Endodermal cell (in vitro differentiated cells): ENCODE measurements at regions not wholly inside any gene's neighbourhood (a gene's known extent, or its start where the extent isn't known, plus 50 kb on each side); places are given as distances from the start of the nearest gene placed in this dataset.

Experiments used
- DNase-seq: peaks from one replicate; pipeline ENCODE4 v3.0.0-alpha.2; 2017
- H3K27ac ChIP-seq: 2 replicates; pipeline ENCODE4 v1.5.1; 2013; ENCODE audit warnings: mild to moderate bottlenecking, low read depth, low read length, moderate library complexity
- H3K27me3 ChIP-seq: 2 replicates; pipeline ENCODE4 v1.6.1; 2013; ENCODE audit warnings: mild to moderate bottlenecking, low read length, moderate library complexity; ENCODE audit not compliant: insufficient read depth, control insufficient read depth, poor library complexity, severe bottlenecking
- H3K36me3 ChIP-seq: 2 replicates; pipeline ENCODE4 v1.7.0; 2013; ENCODE audit warnings: mild to moderate bottlenecking, low read length, moderate library complexity; ENCODE audit not compliant: control insufficient read depth, insufficient read depth
- H3K4me1 ChIP-seq: one replicate; pipeline ENCODE4 v1.7.0; 2013; ENCODE audit warnings: low read length; ENCODE audit not compliant: control insufficient read depth, insufficient read depth
- H3K4me3 ChIP-seq: 2 replicates; pipeline ENCODE4 v1.5.1; 2013; ENCODE audit warnings: mild to moderate bottlenecking, low read length, moderate library complexity
- H3K9ac ChIP-seq: 2 replicates; pipeline ENCODE4 v1.6.1; 2013; ENCODE audit warnings: mild to moderate bottlenecking, low read length, moderate library complexity; ENCODE audit not compliant: poor library complexity, severe bottlenecking; ENCODE audit errors: extremely low read depth
- H3K9me3 ChIP-seq: 2 replicates; pipeline ENCODE4 v1.6.1; 2013; ENCODE audit warnings: mild to moderate bottlenecking, low read length, moderate library complexity; ENCODE audit not compliant: control insufficient read depth
- H3K27ac Mint-ChIP-seq: 2 replicates; pipeline ENCODE4 v1.8.0; 2020; ENCODE audit warnings: mixed read lengths
- H3K27me3 Mint-ChIP-seq: 2 replicates; pipeline ENCODE4 v1.8.0; 2021; ENCODE audit warnings: mild to moderate bottlenecking, mixed read lengths; ENCODE audit not compliant: insufficient read depth
- H3K36me3 Mint-ChIP-seq: 2 replicates; pipeline ENCODE4 v1.8.0; 2020; ENCODE audit warnings: low read depth, mixed read lengths
- H3K4me1 Mint-ChIP-seq: 2 replicates; pipeline ENCODE4 v1.8.0; 2020; ENCODE audit warnings: mixed read lengths
- H3K4me3 Mint-ChIP-seq: 2 replicates; pipeline ENCODE4 v1.8.0; 2020; ENCODE audit warnings: mild to moderate bottlenecking, moderate library complexity, mixed read lengths
- H3K9me3 Mint-ChIP-seq: 2 replicates; pipeline ENCODE4 v1.8.0; 2020; ENCODE audit warnings: mild to moderate bottlenecking, mixed read lengths
- CTCF ChIP-seq: fragments of 200-600 bp; sonication (generic); conservative IDR thresholded peaks from 2 replicates; pipeline ENCODE4 v1.5.0; 2021; ENCODE audit warnings: antibody characterized with exemption, mild to moderate bottlenecking
- WGBS, 2 experiments: methylation state at CpG; one replicate each; pipeline versions ENCODE4 v1.1.5 to v1.1.7; 2013; ENCODE audit warnings: missing lambda C conversion rate in 2 of 2, mixed read lengths in 1 of 2; ENCODE audit not compliant: insufficient coverage in 1 of 2, insufficient read length in 1 of 2; 5-methylcytosine and 5-hydroxymethylcytosine counted together

GRCh38 chr6:80438772-80439171, 332.3 kb downstream of the BCKDHB start:
- Histone ChIP-seq H3K9me3 (no peaks in the 10 kb centered on the region), H3K27ac (no peak overlapping the region), H3K4me3 (no peak overlapping the region), H3K27me3 (no peaks in the 10 kb centered on the region), H3K9ac (no peak overlapping the region), H3K4me1 (no peaks in the 10 kb centered on the region), H3K36me3 (no peaks in the 10 kb centered on the region)
- H3K27me3 Mint-ChIP-seq = no peaks in the 10 kb centered on the region
- DNase-seq = no peak
- no peaks in the 10 kb centered on the region for H3K36me3 Mint-ChIP-seq
- no peak overlapping the region for H3K27ac Mint-ChIP-seq
- no peak for TF ChIP-seq CTCF
- H3K4me1 Mint-ChIP-seq = peaks cover 1% of the 10 kb centered on the region
- WGBS, 2 experiments = 79 to 89% methylated on average over 2 of the region's 2 CpGs
- H3K4me3 Mint-ChIP-seq = no peak overlapping the region
- H3K9me3 Mint-ChIP-seq = no peaks in the 10 kb centered on the region

- H3K4me1 Mint-ChIP-seq = peaks cover 6% of the 10 kb centered on the region
Observed at GRCh38 chr6:80437801-80438200, 331.3 kb downstream of the BCKDHB start.

GRCh38 chr6:80437221-80437620, 330.8 kb downstream of the BCKDHB start:
- H3K36me3 ChIP-seq = no peaks in the 10 kb centered on the region
- peaks cover 6% of the 10 kb centered on the region for H3K4me1 Mint-ChIP-seq
- no peak for DNase-seq
- H3K4me1 ChIP-seq = no peaks in the 10 kb centered on the region
- no peak overlapping the region for H3K9ac ChIP-seq
- no peaks in the 10 kb centered on the region for H3K27me3 ChIP-seq
- no peak overlapping the region for H3K4me3 Mint-ChIP-seq
- no peak overlapping the region for H3K4me3 ChIP-seq
- H3K9me3 Mint-ChIP-seq = no peaks in the 10 kb centered on the region
- no peak overlapping the region for H3K27ac ChIP-seq
- TF ChIP-seq CTCF = no peak
- no peak overlapping the region for H3K27ac Mint-ChIP-seq
- H3K36me3 Mint-ChIP-seq = no peaks in the 10 kb centered on the region
- WGBS, 2 experiments = 80 to 97% methylated on average over 1 of the region's 1 CpG
- no peaks in the 10 kb centered on the region for H3K9me3 ChIP-seq
- H3K27me3 Mint-ChIP-seq = no peaks in the 10 kb centered on the region

More at GRCh38 chr6:80437801-80438200, 331.3 kb downstream of the BCKDHB start:
- Mint-ChIP-seq H3K4me3 (no peak overlapping the region), H3K36me3 (no peaks in the 10 kb centered on the region), H3K27me3 (no peaks in the 10 kb centered on the region), H3K27ac (no peak overlapping the region), H3K9me3 (no peaks in the 10 kb centered on the region)
- H3K4me3 ChIP-seq = no peak overlapping the region
- H3K9ac ChIP-seq = no peak overlapping the region
- no peaks in the 10 kb centered on the region for H3K9me3 ChIP-seq
- H3K27ac ChIP-seq = no peak overlapping the region
- WGBS, 2 experiments = 95 to 96% methylated on average over 4 to 5 of the region's 5 CpGs
- no peaks in the 10 kb centered on the region for H3K27me3 ChIP-seq
- no peak for TF ChIP-seq CTCF
- DNase-seq = no peak
- H3K4me1 ChIP-seq = no peaks in the 10 kb centered on the region
- no peaks in the 10 kb centered on the region for H3K36me3 ChIP-seq
